Stimulated activated naive B cell treated with anti-CD40 and anti-IgM and Interleukin-4, amounts not matched to agents 10 μg/mL and 1 μg/mL and 100 μg/mL, for 72 hours (primary cell): ENCODE measurements at regions not wholly inside any gene's neighbourhood (a gene's known extent, or its start where the extent isn't known, plus 50 kb on each side); places are given as distances from the start of the nearest gene placed in this dataset.
"Not testable (repeated sequence)": the region's sequence is repeated elsewhere in the genome, so short reads cannot be mapped to it uniquely, and the experiment has no call there.

Experiments used
- ATAC-seq, 2 donors: fragments of 150-1000 bp; cut with Tn5 transposase; replicated peaks; 2 replicates each; pipeline ENCODE4 v1.10.0; 2021; ENCODE audit warnings: moderate library complexity in 1 of 2
- DNase-seq: peaks from one replicate; pipeline ENCODE4 v3.0.0; 2021
- H3K27ac Mint-ChIP-seq: one replicate; pipeline ENCODE4 v1.8.0; 2022; ENCODE audit warnings: mild to moderate bottlenecking, mixed read lengths
- H3K27me3 Mint-ChIP-seq, 2 donors: one replicate each; pipeline ENCODE4 v1.8.0; 2022; ENCODE audit warnings: mixed read lengths in 2 of 2
- H3K36me3 Mint-ChIP-seq, 2 donors: one replicate each; pipeline ENCODE4 v1.8.0; 2022; ENCODE audit warnings: mixed read lengths in 2 of 2, mild to moderate bottlenecking in 1 of 2
- H3K4me1 Mint-ChIP-seq, 2 donors: one replicate each; pipeline ENCODE4 v1.8.0; 2022; ENCODE audit warnings: mixed read lengths in 2 of 2, mild to moderate bottlenecking in 1 of 2
- H3K4me3 Mint-ChIP-seq, 2 donors: one replicate each; pipeline ENCODE4 v1.8.0; 2022; ENCODE audit warnings: mild to moderate bottlenecking in 2 of 2, mixed read lengths in 2 of 2, moderate library complexity in 1 of 2
- H3K9me3 Mint-ChIP-seq, 2 donors: one replicate each; pipeline ENCODE4 v1.8.0; 2022; ENCODE audit warnings: mixed read lengths in 2 of 2, mild to moderate bottlenecking in 1 of 2

DNA sequence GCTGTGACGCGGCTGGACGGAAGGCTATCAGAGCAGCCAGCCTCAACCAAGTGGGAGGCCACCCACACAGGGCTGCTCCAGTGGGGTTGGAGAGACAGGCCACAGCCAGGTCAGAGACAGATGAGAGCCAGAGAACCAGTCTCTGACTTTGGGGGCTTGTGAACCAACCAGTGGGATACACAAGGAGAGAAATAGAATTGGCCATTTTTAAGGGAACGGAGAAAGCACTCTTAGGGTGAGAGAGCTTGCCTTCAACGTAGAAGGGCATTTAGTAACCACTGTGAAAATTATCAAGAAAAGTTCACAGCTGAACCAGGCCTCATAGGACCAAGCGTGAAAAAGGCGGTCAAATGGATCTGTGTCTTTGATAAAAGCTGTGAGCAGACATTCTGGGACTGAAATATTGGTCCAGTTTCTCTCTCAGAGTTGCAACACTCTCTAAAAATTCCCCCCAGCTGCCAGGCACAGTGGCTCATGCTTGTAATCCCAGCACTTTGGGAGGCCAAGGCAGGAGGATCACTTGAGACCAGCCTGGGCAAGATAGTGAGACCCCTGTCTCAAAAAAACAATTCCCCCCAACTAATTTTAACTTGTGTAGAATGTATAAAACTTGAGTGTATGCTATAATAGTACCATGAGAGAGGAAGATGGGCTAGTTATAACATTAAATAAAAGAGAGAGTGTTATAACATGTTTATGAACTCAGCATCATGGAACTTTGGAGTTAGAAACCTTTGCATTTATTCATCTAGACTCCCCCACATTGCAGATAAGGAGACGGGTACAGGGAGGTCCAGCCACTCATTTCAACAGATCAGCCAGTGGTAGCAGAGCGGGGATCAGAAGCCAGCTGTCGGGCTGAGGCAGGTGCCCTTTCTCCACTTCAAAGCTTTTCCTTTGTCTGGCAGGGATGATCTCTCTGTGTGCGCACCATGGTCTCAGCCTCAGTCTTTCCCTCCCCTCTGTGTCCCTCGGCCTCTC lies 132.2 kb downstream of the NPIPB11 start:
- DNase-seq, H3K9me3 Mint-ChIP-seq, H3K4me3 Mint-ChIP-seq, H3K27ac Mint-ChIP-seq, H3K4me1 Mint-ChIP-seq, H3K27me3 Mint-ChIP-seq: not testable (repeated sequence)
- peak; percentile 21 to 25 for ATAC-seq
- peaks cover 6 to 17% of the 10 kb centered on the region in 2 donors for H3K36me3 Mint-ChIP-seq

DNA sequence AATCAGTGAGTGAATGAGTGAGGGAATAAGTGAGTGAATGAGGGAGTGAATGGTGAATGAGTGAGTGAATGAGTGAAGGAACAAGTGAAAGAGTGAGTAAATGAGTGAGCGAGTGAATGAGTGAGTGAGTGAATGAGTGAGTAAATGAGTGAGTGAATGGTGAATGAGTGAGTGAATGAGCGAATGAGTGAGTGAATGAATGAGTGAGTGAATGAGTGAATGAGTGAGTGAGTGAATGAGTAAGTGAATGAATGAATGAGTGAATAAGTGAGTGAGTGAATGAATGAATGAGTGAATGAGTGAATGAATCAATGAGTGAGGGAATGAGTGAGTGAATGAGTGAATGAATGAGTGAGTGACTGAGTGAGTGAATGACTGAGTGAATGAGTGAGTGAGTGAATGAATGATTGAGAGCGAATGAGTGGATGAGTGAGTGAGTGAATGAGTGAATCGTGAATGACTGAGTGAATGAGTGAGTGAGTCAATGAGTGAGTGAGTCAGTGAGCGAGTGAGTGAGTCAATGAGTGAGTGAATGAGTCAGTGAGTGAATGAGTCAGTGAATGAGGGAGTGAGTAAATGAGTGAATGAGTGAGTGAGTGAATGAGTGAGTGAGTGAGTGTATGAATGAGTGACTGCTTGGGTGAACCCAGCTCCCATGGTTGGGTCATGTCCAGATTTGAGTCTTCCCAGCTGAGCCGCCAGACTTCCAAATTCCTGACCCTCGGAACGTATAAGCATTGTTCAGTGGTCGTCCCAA lies 133.0 kb downstream of the NPIPB11 start:
- H3K27me3 Mint-ChIP-seq, H3K4me1 Mint-ChIP-seq, H3K27ac Mint-ChIP-seq, H3K9me3 Mint-ChIP-seq, DNase-seq, H3K4me3 Mint-ChIP-seq: not testable (repeated sequence)
- H3K36me3 Mint-ChIP-seq: peaks cover 6 to 17% of the 10 kb centered on the region in 2 donors
- peak; percentile 59 to 62 for ATAC-seq

DNA sequence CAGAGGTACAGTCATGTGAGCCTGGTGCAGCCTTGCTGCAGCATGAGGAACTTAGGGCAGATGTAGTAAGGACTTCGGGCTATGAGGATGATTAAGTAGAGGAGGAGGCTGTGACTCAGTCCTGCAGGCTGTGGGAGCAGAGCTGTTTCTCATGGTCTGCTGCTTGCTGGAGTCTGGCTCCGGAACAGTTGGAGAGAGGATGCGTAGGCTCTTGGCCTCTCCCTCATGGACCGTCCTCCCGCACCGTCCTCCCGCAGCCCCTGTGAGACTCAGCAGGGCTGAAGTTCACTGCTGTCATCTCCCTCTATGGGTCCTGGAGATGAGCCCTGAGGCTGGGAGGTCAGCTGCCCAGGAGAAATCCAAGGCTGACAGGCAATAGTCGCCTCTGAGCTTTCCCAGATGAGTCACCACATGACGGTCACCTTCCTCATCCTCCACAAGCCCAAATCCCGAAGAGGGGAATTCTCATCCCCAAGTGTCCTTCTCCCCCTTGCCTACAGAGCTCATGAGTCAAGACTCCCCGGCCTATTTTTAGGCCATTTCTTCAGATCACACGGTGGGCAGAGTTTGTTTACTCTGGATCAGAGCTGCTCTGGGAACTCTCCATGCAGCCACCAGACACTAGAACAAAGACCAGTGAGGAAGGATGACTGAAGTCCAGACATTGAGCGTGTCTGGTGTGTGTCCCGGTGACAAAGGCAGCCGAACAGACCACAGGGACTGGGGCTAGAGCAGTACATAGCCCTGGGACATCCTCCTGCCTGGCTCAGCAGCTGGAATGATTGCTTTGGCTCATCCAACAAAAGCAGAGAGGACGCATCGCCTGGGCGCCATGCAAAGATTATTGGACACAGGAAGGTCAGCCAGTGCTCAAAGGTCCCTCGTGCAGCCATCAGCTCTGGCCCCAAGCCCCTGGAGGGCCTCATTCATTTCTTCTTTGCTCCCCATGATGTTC lies 134.5 kb downstream of the NPIPB11 start:
- not testable (repeated sequence) for H3K27ac Mint-ChIP-seq, H3K9me3 Mint-ChIP-seq, DNase-seq, H3K4me3 Mint-ChIP-seq, H3K27me3 Mint-ChIP-seq, H3K4me1 Mint-ChIP-seq, ATAC-seq
- H3K36me3 Mint-ChIP-seq: peaks cover 5 to 14% of the 10 kb centered on the region in 2 donors

DNA sequence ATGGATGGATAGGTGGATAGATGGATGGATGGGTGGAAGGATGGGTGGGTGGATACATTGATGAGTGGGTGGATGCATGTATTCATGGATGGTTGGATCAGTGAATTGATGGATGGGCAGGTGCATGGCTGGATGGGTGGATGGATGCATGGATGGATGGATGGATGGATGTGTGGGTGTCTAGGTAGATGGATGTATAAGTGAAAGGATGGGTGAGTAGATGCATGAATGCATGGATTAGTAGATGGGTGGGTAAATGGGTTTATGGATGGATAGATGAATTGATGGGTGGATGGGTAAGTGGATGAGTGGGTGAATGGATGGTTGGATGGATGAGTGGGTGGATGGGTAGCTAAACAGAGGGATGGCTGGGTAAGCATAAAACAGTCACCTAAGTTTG lies 135.6 kb downstream of the NPIPB11 start:
- H3K36me3 Mint-ChIP-seq: peaks cover 2 to 11% of the 10 kb centered on the region in 2 donors
- H3K27ac Mint-ChIP-seq, H3K27me3 Mint-ChIP-seq, ATAC-seq, H3K9me3 Mint-ChIP-seq, DNase-seq, H3K4me3 Mint-ChIP-seq: not testable (repeated sequence)
- H3K4me1 Mint-ChIP-seq: peaks cover 7 to 10% of the 10 kb centered on the region in 2 donors

DNA sequence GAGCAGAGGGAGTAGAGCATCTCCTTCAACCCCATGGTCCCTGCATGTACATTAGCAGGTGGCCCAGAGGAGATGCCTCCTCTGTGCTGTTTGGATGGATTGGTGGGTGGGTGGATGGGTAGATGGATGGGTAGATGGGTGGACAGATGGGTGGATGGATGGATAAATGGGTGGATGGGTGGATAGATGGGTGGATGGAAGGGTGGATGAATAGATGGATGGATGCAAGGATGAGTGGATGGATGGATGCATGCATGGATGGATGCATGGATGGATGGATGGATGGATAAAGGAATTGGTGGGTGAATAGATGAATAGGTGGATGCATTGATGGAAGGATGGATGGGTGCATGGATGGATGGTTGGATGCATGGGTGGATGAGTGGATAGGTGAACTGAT lies 136.5 kb downstream of the NPIPB11 start:
- DNase-seq, ATAC-seq, H3K9me3 Mint-ChIP-seq, H3K4me3 Mint-ChIP-seq, H3K27ac Mint-ChIP-seq, H3K27me3 Mint-ChIP-seq: not testable (repeated sequence)
- peaks cover 2 to 11% of the 10 kb centered on the region in 2 donors for H3K36me3 Mint-ChIP-seq
- H3K4me1 Mint-ChIP-seq: peaks cover 7 to 10% of the 10 kb centered on the region in 2 donors

DNA sequence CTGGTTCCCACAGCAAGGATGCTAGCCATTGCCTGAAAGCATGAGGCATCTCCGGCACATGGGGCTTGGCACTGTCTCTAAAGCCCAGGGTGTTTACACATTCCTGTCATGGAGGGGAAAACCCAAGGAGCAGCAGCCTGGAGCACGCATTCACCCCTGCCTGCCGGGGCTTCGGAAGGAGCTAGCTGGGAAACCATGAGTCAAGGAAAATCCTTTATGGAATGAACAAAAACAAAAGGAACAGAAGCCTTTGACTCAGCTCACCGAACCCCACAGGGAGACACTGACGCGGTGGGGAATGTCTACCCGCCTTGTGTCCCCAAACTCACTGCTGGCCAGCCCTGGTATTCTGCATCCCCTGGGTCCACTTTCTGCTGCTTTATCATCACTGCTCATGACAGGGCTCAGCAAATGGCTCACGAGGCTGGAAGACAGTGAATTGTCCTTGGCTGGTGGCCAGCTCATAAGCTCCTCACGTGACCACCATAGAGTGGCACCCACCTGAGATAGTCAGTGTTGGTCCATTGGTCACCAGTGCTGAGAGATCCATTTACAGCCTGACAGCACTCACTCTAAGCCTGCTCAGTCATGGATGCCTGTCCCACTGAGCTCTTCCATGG lies 137.2 kb downstream of the NPIPB11 start:
- DNase-seq, ATAC-seq, H3K27me3 Mint-ChIP-seq, H3K27ac Mint-ChIP-seq, H3K9me3 Mint-ChIP-seq, H3K4me3 Mint-ChIP-seq: not testable (repeated sequence)
- peaks cover 2 to 11% of the 10 kb centered on the region in 2 donors for H3K36me3 Mint-ChIP-seq
- H3K4me1 Mint-ChIP-seq: peaks cover 7 to 10% of the 10 kb centered on the region in 2 donors

DNA sequence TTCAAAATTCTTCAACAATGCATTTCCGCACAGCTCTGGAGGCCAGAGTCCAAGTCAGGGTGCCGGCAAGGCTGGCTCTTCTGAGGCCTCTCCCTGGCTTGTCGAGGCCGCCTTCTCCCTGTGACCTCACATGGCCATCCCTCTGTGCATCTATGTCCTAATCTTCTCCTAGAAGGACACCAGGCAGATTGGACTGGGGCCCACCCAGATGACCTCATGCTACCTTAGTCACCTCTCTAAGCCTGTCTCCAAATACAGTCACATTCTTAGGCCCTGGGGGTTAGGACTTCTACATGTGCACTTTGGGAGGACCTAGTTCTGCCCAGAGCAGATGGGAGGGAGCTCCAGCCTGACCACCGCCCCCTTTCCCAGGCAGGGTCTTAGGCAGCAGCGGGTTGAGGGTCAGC lies 137.7 kb downstream of the NPIPB11 start:
- not testable (repeated sequence) for H3K27me3 Mint-ChIP-seq, ATAC-seq, H3K27ac Mint-ChIP-seq, H3K9me3 Mint-ChIP-seq, H3K4me3 Mint-ChIP-seq, DNase-seq
- H3K36me3 Mint-ChIP-seq: peaks cover 2 to 11% of the 10 kb centered on the region in 2 donors
- H3K4me1 Mint-ChIP-seq: peaks cover 7 to 12% of the 10 kb centered on the region in 2 donors

DNA sequence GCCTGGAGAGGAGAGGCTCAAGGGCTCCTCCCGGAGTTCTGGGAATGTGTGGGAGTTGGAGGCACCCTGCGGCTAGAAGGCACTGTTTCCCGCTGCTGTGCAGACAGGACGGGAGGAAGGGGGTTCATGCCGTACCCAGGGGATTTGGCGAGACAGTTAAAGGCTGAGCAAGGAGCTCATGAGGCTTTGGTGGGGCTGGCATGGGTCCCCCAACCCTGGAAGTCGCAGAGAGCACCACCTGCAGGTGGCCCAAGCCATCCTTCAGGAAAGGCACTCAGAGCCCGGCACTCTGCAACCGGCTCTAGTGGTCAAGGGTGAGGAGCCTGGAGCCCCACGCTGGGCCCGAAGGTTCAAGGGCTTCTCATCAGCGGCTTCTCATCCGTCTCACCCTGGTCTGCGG lies 138.2 kb downstream of the NPIPB11 start:
- not testable (repeated sequence) for H3K27me3 Mint-ChIP-seq, H3K4me3 Mint-ChIP-seq, DNase-seq, ATAC-seq, H3K9me3 Mint-ChIP-seq, H3K27ac Mint-ChIP-seq
- peaks cover 7 to 12% of the 10 kb centered on the region in 2 donors for H3K4me1 Mint-ChIP-seq
- peaks cover 2 to 11% of the 10 kb centered on the region in 2 donors for H3K36me3 Mint-ChIP-seq

DNA sequence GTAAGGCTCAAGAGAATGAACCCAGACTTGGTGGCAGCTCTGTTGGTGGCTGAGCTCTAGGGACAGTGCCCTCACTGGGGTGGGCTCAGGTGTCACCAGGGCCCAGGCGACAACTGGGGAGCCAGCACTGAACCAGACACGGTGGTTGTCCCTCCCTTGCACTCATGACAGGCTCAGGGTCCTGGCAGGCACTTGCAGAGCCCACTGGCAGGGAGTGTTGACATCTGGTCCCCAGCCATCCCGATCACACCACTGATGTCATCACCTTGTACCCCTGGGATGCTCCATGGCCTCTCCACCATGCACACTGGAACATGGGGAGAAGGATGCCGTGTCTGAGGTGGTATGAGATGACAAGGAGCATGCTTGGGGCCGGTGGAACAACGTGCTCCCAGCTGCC lies 138.6 kb downstream of the NPIPB11 start:
- H3K4me3 Mint-ChIP-seq, H3K27ac Mint-ChIP-seq, H3K27me3 Mint-ChIP-seq, ATAC-seq, H3K9me3 Mint-ChIP-seq, DNase-seq: not testable (repeated sequence)
- peaks cover 2 to 11% of the 10 kb centered on the region in 2 donors for H3K36me3 Mint-ChIP-seq
- H3K4me1 Mint-ChIP-seq: peaks cover 7 to 12% of the 10 kb centered on the region in 2 donors

DNA sequence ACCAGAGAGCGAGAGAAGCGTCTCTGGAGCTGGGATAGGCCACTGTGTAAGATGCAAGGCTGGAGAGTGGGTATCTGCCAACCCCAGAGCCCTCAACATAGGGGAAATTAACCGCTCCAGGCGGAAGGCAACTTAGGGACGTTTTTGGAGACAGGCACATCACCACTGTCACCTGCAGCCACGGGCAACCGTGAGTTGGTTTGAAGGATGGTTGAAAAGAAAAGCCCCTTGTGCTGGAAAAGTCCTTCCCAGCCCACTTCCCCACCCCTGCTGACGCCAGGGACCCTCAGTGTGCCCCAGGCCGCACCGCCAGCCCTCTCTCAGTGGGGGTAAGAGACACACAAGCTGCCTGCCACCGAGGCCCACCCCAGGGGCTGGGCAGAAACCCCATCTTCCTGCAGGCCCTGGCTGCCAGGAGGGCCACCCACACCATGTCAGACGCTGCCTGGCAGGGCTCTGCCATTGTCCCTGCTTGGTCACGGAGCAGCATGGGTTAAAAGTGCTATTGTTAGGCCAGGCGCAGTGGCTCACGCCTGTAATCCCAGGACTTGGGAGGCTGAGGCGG lies 139.4 kb downstream of the NPIPB11 start:
- not testable (repeated sequence) for DNase-seq, H3K9me3 Mint-ChIP-seq, H3K4me3 Mint-ChIP-seq, H3K27me3 Mint-ChIP-seq, H3K27ac Mint-ChIP-seq
- H3K36me3 Mint-ChIP-seq: peaks cover 9 to 18% of the 10 kb centered on the region in 2 donors
- peak in 1 of 2 donors; percentile 17 for ATAC-seq
- peaks cover 7 to 15% of the 10 kb centered on the region in 2 donors for H3K4me1 Mint-ChIP-seq

DNA sequence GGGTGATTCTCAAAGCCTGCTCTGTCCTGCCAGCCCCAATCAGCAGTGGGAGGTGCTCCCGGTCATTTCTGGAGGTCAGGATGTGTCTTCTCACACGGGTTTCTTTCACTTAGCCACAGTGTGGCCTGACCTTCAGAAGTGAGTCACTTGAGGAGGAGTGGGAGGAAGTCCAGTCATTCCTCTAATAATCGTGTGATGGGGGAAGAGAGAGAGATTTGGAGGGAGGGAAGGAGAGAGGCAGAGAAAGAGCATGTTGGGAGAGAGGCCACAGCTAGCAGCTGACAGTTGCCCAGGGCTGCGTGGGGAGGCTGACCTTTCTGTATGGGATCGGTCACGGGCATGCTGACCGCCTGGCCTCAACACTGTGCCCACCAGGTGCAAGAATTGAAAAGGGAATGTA lies 139.9 kb downstream of the NPIPB11 start:
- H3K27ac Mint-ChIP-seq, H3K4me3 Mint-ChIP-seq, H3K9me3 Mint-ChIP-seq, H3K27me3 Mint-ChIP-seq: not testable (repeated sequence)
- peaks cover 9 to 18% of the 10 kb centered on the region in 2 donors for H3K36me3 Mint-ChIP-seq
- peak; percentile 95 to 96 for ATAC-seq
- H3K4me1 Mint-ChIP-seq: peaks cover 7 to 15% of the 10 kb centered on the region in 2 donors
- peak; percentile 63 for DNase-seq

DNA sequence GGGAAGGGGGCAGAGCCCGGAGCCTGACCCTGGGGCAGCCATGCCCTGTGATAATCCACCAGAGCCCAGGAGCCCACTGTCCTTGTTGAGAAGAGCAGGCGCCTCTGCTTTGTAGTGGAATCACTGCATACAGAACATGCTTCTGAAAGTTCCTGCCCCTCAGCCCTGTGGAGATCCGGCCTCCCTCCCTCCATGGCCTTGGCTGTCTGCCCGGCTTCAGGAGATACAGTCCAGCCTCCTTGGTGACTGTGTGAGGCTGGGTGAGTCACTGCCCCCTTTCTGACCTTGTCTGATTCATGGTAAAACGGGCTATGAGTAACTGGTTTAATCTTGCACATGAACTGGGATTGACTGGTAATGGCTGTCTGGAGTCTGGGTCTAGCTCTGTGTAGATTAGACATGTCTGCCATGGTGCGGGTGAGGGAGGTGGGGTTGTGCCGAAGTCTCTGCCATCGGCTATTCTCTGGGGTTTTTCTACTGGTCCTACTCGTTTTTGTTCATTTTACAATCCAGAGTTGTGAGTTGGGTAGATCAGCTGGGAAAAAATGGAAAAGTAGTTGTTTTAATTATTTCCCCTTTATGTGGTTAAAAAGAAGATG lies 141.2 kb downstream of the NPIPB11 start:
- H3K4me1 Mint-ChIP-seq: peaks cover 7 to 13% of the 10 kb centered on the region in 2 donors
- not testable (repeated sequence) for H3K4me3 Mint-ChIP-seq, H3K36me3 Mint-ChIP-seq, H3K27me3 Mint-ChIP-seq, H3K27ac Mint-ChIP-seq, H3K9me3 Mint-ChIP-seq, DNase-seq
- peak; percentile 42 to 43 for ATAC-seq
